ENCODE measurements at regions not wholly inside any gene's neighbourhood (a gene's known extent, or its start where the extent isn't known, plus 50 kb on each side); places are given as distances from the start of the nearest gene placed in this dataset.

- H3K9me3 ChIP-seq (ENCODE audit: insufficient read depth, low read depth, low read length), result no peaks in the 10 kb centered on the region
- FAIRE-seq (no peak), DNase-seq (ENCODE audit: low read depth) (no peak)
- no peak overlapping the region for H3K4me2 ChIP-seq (ENCODE audit: low read length)
- H3K36me3 Mint-ChIP-seq (ENCODE audit: low read depth, unreplicated experiment), result no peaks in the 10 kb centered on the region
- no peak overlapping the region for H3K27ac ChIP-seq (ENCODE audit: low read depth, low read length)
- no peak overlapping the region for H2AFZ ChIP-seq (ENCODE audit: low read depth, low read length)
- no peaks in the 10 kb centered on the region for H3K79me2 ChIP-seq (ENCODE audit: insufficient read depth, low read length)
- no peaks in the 10 kb centered on the region for H3K36me3 ChIP-seq (ENCODE audit: insufficient read depth, low read length)
- no peak overlapping the region for H3K9ac ChIP-seq (ENCODE audit: low read length)
- no peak overlapping the region for H3K4me3 ChIP-seq (ENCODE audit: insufficient read depth, low read depth, low read length)
- H4K20me1 ChIP-seq (ENCODE audit: insufficient read depth, low read length), result no peaks in the 10 kb centered on the region
- H3K4me1 ChIP-seq (ENCODE audit: insufficient read depth, low read length), result no peaks in the 10 kb centered on the region
- peaks cover 5% of the 10 kb centered on the region for H3K27me3 Mint-ChIP-seq (ENCODE audit: low read depth, unreplicated experiment)
- H3K4me1 Mint-ChIP-seq (ENCODE audit: low read depth, unreplicated experiment), result peaks cover 6% of the 10 kb centered on the region
- TF ChIP-seq EZH2 (IDR thresholded peaks at IDR 0.05; ENCODE audit: insufficient read depth, low read length), result no peak
- TF ChIP-seq CTCF (IDR thresholded peaks at IDR 0.05; ENCODE audit: insufficient read depth, low read depth, low read length), result no peak
- no peak overlapping the region for H3K4me3 Mint-ChIP-seq (ENCODE audit: unreplicated experiment)
- no peaks in the 10 kb centered on the region for H3K27me3 ChIP-seq (ENCODE audit: insufficient read depth, low read length)
- H3K9me3 Mint-ChIP-seq (ENCODE audit: unreplicated experiment), result peaks cover 2% of the 10 kb centered on the region
- no peak overlapping the region for H3K27ac Mint-ChIP-seq (ENCODE audit: unreplicated experiment)
Observed at GRCh38 chrX:56505866-56506265, 57.6 kb upstream of the UBQLN2 start.

All from astrocyte (in vitro differentiated cells and primary cell).